ENCODE measurements at regions not wholly inside any gene's neighbourhood (a gene's known extent, or its start where the extent isn't known, plus 50 kb on each side); places are given as distances from the start of the nearest gene placed in this dataset.

- TF ChIP-seq, protein P1, sequence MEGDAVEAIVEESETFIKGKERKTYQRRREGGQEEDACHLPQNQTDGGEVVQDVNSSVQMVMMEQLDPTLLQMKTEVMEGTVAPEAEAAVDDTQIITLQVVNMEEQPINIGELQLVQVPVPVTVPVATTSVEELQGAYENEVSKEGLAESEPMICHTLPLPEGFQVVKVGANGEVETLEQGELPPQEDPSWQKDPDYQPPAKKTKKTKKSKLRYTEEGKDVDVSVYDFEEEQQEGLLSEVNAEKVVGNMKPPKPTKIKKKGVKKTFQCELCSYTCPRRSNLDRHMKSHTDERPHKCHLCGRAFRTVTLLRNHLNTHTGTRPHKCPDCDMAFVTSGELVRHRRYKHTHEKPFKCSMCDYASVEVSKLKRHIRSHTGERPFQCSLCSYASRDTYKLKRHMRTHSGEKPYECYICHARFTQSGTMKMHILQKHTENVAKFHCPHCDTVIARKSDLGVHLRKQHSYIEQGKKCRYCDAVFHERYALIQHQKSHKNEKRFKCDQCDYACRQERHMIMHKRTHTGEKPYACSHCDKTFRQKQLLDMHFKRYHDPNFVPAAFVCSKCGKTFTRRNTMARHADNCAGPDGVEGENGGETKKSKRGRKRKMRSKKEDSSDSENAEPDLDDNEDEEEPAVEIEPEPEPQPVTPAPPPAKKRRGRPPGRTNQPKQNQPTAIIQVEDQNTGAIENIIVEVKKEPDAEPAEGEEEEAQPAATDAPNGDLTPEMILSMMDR (IDR thresholded peaks at IDR 0.05), result no peak
- TF ChIP-seq POLR2A (IDR thresholded peaks at IDR 0.05) (no peak), EP300 (IDR thresholded peaks at IDR 0.05) (no peak)
These were observed 884.5 kb upstream of the EPHA5 start for GRCh38 chr4:66554826-66555225.

All from ovary (tissue), 3 donors.